MM.1S (cell line): ENCODE measurements at regions not wholly inside any gene's neighbourhood (a gene's known extent, or its start where the extent isn't known, plus 50 kb on each side); places are given as distances from the start of the nearest gene placed in this dataset.

Experiments
- DNase-seq: peaks from one replicate; pipeline ENCODE4 v3.0.0-alpha.2; 2015
- H2AFZ ChIP-seq: fragments of 300-600 bp; sonication (generic); 2 replicates; pipeline ENCODE4 v1.6.0; 2016; ENCODE audit warnings: antibody characterized with exemption, low read length
- H3F3A ChIP-seq: fragments of 300-600 bp; sonication (generic); 2 replicates; pipeline ENCODE4 v1.6.1; 2016; ENCODE audit warnings: mild to moderate bottlenecking, antibody characterized with exemption, low read length, moderate library complexity, mixed read lengths; ENCODE audit not compliant: insufficient read depth
- H3K27ac ChIP-seq: fragments of 300-600 bp; sonication (generic); 2 replicates; pipeline ENCODE4 v1.5.1; 2016; ENCODE audit warnings: mild to moderate bottlenecking, low read length
- H3K27me3 ChIP-seq: fragments of 300-600 bp; sonication (generic); replicated peaks from 2 replicates; pipeline ENCODE4 v1.6.0; 2016; ENCODE audit warnings: low read length; ENCODE audit not compliant: insufficient read depth
- H3K36me3 ChIP-seq: fragments of 300-600 bp; sonication (generic); replicated peaks from 2 replicates; pipeline ENCODE4 v1.6.1; 2016; ENCODE audit warnings: mild to moderate bottlenecking, low read length, mixed read lengths; ENCODE audit not compliant: insufficient read depth
- H3K4me1 ChIP-seq: fragments of 300-600 bp; sonication (generic); 2 replicates; pipeline ENCODE4 v1.6.1; 2016; ENCODE audit warnings: low read length, mixed read lengths
- H3K4me2 ChIP-seq: fragments of 300-600 bp; sonication (generic); 2 replicates; pipeline ENCODE4 v1.6.0; 2016; ENCODE audit warnings: low read depth, low read length
- H3K4me3 ChIP-seq: fragments of 300-600 bp; sonication (generic); 2 replicates; pipeline ENCODE4 v1.5.1; 2016; ENCODE audit warnings: low read length, mixed read lengths
- H3K79me2 ChIP-seq: fragments of 300-600 bp; sonication (generic); 2 replicates; pipeline ENCODE4 v1.6.1; 2016; ENCODE audit warnings: mixed run types, low read length, mixed read lengths
- H3K9ac ChIP-seq: fragments of 300-600 bp; sonication (generic); 2 replicates; pipeline ENCODE4 v1.6.1; 2016; ENCODE audit warnings: low read length, mixed read lengths
- H3K9me2 ChIP-seq: fragments of 300-600 bp; sonication (generic); replicated peaks from 2 replicates; pipeline ENCODE4 v1.6.1; 2016; ENCODE audit warnings: mild to moderate bottlenecking, low read length, mixed read lengths; ENCODE audit not compliant: insufficient read depth
- H3K9me3 ChIP-seq: fragments of 300-600 bp; sonication (generic); replicated peaks from 2 replicates; pipeline ENCODE4 v1.6.1; 2016; ENCODE audit warnings: mild to moderate bottlenecking, low read length, mixed read lengths; ENCODE audit not compliant: insufficient read depth
- H4K20me1 ChIP-seq: fragments of 300-600 bp; sonication (generic); 2 replicates; pipeline ENCODE4 v1.6.1; 2016; ENCODE audit warnings: mild to moderate bottlenecking, low read length, moderate library complexity, mixed read lengths; ENCODE audit not compliant: insufficient read depth
- CTCF ChIP-seq: fragments of 300-600 bp; sonication (generic); IDR thresholded peaks from 2 replicates; pipeline ENCODE4 v1.5.1; 2016; ENCODE audit warnings: antibody characterized with exemption, low read length, mixed read lengths
- EZH2 ChIP-seq: fragments of 300-600 bp; sonication (generic); optimal IDR thresholded peaks from 2 replicates; pipeline ENCODE3; 2017; ENCODE audit warnings: low read depth, mild to moderate bottlenecking, antibody characterized with exemption, low read length, mixed read lengths
- EZH2phosphoT487 ChIP-seq: fragments of 300-600 bp; sonication (generic); IDR thresholded peaks from 2 replicates; pipeline ENCODE4 v1.6.1; 2018; ENCODE audit warnings: antibody characterized with exemption, low read length

DNA sequence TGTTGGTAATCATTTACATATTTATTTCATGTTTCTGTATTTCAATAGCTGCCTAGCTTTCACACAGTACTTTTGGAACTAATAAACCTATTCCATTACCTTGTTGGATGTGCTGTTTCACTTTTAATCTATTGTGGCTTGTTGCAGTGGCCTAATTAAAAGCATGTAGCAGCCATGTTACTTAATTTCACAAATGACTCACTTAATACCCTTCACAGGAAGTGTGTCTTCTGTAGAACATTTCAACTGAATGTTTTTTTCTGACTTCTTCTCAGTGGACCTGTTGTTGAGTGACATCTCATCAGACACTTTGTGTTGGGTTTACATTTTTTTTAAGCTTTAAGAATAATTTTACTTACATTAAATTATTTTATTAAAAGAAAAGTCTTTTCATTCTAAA lies 260.5 kb upstream of the THUMPD2 start:
- Histone ChIP-seq H3K9me3 (no peaks in the 10 kb centered on the region), H3K4me1 (no peaks in the 10 kb centered on the region), H3K4me2 (no peak overlapping the region), H3K79me2 (no peaks in the 10 kb centered on the region), H2AFZ (no peak overlapping the region), H3K27me3 (no peaks in the 10 kb centered on the region), H3K9ac (no peak overlapping the region), H3K4me3 (no peak overlapping the region), H3F3A (no peaks in the 10 kb centered on the region), H3K36me3 (no peaks in the 10 kb centered on the region), H3K9me2 (no peaks in the 10 kb centered on the region), H4K20me1 (no peaks in the 10 kb centered on the region), H3K27ac (no peak overlapping the region)
- TF ChIP-seq EZH2phosphoT487 (no peak), EZH2 (no peak), CTCF (no peak)
- no peak for DNase-seq

DNA sequence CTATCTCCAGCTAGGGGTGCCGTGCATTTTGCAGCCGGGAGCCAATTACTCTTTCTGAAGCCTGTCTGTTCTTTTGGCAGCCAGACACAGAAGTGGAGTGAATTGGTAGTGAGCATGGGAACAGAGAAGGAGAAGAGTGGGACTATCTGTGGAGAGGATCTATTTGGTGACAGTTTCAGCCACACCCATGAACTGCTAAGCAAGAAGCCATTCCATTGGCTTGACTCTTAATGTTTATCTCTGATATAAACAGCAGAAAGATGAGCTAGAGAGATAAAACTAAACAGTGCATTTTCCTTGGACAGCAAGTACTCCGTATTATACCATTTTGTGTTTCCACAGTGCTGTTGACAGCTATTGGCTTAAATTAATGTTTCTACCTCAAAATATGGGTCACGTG lies 259.6 kb upstream of the THUMPD2 start:
- H3K27me3 ChIP-seq = no peaks in the 10 kb centered on the region
- no peak overlapping the region for H2AFZ ChIP-seq
- H3F3A ChIP-seq = no peaks in the 10 kb centered on the region
- H3K36me3 ChIP-seq = no peaks in the 10 kb centered on the region
- no peak overlapping the region for H3K4me3 ChIP-seq
- H3K9me2 ChIP-seq = no peaks in the 10 kb centered on the region
- H3K27ac ChIP-seq = no peak overlapping the region
- H3K4me2 ChIP-seq = no peak overlapping the region
- no peak overlapping the region for H3K9ac ChIP-seq
- no peaks in the 10 kb centered on the region for H4K20me1 ChIP-seq
- H3K79me2 ChIP-seq = no peaks in the 10 kb centered on the region
- no peaks in the 10 kb centered on the region for H3K9me3 ChIP-seq
- no peaks in the 10 kb centered on the region for H3K4me1 ChIP-seq
- DNase-seq = no peak
- no peak for TF ChIP-seq EZH2
- no peak for TF ChIP-seq CTCF
- no peak for TF ChIP-seq EZH2phosphoT487

DNA sequence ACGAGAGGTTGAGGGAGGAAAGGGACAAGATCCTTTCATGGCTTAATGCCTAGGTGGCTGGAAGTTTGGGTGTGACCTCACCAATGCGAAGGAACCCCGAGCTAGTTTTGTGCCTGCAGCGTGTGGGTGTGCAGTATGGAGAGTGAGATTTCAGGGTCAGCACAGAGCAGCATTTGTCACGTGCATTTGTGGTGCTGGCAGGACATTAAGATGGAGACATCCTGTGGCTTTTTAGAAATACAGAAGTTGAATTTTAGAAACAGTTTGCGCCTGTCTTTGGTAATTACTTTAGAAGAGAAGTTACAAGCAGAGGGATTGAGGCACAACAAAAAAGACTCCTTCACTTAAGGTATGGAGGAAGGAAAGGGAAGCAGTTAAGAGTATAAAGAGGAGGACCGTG lies 258.2 kb upstream of the THUMPD2 start:
- Histone ChIP-seq H3K9ac (no peak overlapping the region), H3K4me1 (no peaks in the 10 kb centered on the region), H3K9me2 (no peaks in the 10 kb centered on the region), H3F3A (no peaks in the 10 kb centered on the region), H3K9me3 (no peaks in the 10 kb centered on the region), H3K27ac (no peak overlapping the region), H3K4me3 (no peak overlapping the region), H3K4me2 (no peak overlapping the region), H3K79me2 (no peaks in the 10 kb centered on the region), H3K36me3 (no peaks in the 10 kb centered on the region), H2AFZ (no peak overlapping the region), H4K20me1 (no peaks in the 10 kb centered on the region), H3K27me3 (no peaks in the 10 kb centered on the region)
- TF ChIP-seq CTCF (no peak), EZH2 (no peak), EZH2phosphoT487 (no peak)
- no peak for DNase-seq

- H3K9me3 ChIP-seq = no peaks in the 10 kb centered on the region
- H3K36me3 ChIP-seq = no peaks in the 10 kb centered on the region
- H3K4me3 ChIP-seq = no peak overlapping the region
- H3F3A ChIP-seq = no peaks in the 10 kb centered on the region
- no peak overlapping the region for H3K9ac ChIP-seq
- H2AFZ ChIP-seq = no peak overlapping the region
- H3K4me1 ChIP-seq = no peaks in the 10 kb centered on the region
- TF ChIP-seq CTCF = no peak
- TF ChIP-seq EZH2phosphoT487 = no peak
- TF ChIP-seq EZH2 = no peak
- no peak for DNase-seq
- no peak overlapping the region for H3K4me2 ChIP-seq
- no peak overlapping the region for H3K27ac ChIP-seq
- H4K20me1 ChIP-seq = no peaks in the 10 kb centered on the region
- H3K79me2 ChIP-seq = no peaks in the 10 kb centered on the region
- H3K9me2 ChIP-seq = no peaks in the 10 kb centered on the region
- no peaks in the 10 kb centered on the region for H3K27me3 ChIP-seq
These were observed 257.2 kb upstream of the THUMPD2 start for GRCh38 chr2:40036241-40036640.
